Fibroblast of lung (primary cell): ENCODE measurements at regions not wholly inside any gene's neighbourhood (a gene's known extent, or its start where the extent isn't known, plus 50 kb on each side); places are given as distances from the start of the nearest gene placed in this dataset.

Experiments used
- EZH2 ChIP-seq: IDR thresholded peaks from 2 replicates; pipeline ENCODE4 v1.5.1; 2012; ENCODE audit warnings: low read length, control low read depth, mild to moderate bottlenecking; ENCODE audit errors: missing control alignments
- TF ChIP-seq, protein P1 (sequence below), 2 donors: IDR thresholded peaks in 1 of 2; conservative IDR thresholded peaks in 1 of 2; 1 replicate in 1 of 2; 2 replicates in 1 of 2; pipeline ENCODE4 v1.5.1; 2011 to 2012; ENCODE audit warnings: low read length in 2 of 2, control low read depth in 1 of 2, inconsistent platforms in 1 of 2, low read depth in 1 of 2, mild to moderate bottlenecking in 1 of 2

DNA sequence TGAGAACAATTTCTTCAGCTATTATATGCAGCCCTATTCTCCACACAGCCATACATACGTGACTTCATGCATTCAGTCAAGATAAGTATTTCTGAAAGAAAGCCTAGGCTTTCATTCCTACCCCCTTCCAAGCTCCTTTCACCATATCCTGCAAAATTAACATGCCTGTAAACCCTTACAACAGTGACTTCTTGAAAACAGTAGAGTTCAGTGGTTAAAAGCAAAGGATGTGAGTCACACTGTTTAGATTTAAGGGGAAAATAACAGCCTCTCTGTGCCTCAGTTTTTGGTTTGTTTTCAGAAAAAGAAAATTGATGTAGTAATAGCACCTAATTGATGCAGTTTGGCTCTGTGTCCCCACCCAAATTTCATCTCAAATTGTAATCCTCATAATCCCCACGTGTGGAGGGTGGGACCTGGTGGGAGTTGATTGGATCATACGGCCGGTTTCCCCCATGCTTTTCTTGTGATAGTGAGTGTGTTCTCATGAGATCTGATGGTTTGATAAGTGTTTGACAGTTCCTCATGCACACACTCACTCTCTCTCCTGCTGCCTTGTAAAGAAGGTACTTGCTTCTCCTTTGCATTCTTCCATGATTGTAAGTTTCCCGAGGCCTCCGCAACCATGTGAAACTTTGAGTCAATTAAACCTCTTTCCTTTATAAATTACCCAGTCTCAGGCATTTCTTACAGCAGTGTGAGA is 264.8 kb downstream of the CETN3 start:
- TF ChIP-seq, protein P1, sequence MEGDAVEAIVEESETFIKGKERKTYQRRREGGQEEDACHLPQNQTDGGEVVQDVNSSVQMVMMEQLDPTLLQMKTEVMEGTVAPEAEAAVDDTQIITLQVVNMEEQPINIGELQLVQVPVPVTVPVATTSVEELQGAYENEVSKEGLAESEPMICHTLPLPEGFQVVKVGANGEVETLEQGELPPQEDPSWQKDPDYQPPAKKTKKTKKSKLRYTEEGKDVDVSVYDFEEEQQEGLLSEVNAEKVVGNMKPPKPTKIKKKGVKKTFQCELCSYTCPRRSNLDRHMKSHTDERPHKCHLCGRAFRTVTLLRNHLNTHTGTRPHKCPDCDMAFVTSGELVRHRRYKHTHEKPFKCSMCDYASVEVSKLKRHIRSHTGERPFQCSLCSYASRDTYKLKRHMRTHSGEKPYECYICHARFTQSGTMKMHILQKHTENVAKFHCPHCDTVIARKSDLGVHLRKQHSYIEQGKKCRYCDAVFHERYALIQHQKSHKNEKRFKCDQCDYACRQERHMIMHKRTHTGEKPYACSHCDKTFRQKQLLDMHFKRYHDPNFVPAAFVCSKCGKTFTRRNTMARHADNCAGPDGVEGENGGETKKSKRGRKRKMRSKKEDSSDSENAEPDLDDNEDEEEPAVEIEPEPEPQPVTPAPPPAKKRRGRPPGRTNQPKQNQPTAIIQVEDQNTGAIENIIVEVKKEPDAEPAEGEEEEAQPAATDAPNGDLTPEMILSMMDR (conservative IDR thresholded peaks at IDR 0.05 in 1 of 2, IDR thresholded peaks at IDR 0.05 in 1 of 2; ENCODE audit: low read depth in 1 of 2, low read length in 2 of 2) = no peak
- TF ChIP-seq EZH2 = no peak
